Stimulated activated CD8-positive, alpha-beta memory T cell treated with anti-CD3 and anti-CD28 coated beads, Interleukin-12 subunit alpha, Interleukin-12 subunit beta, amount 100 ng/mL, for 1 hour (primary cell): ENCODE measurements at regions not wholly inside any gene's neighbourhood (a gene's known extent, or its start where the extent isn't known, plus 50 kb on each side); places are given as distances from the start of the nearest gene placed in this dataset.

Experiments used
- DNase-seq: peaks from one replicate; pipeline ENCODE4 v3.0.0-alpha.2; 2020; ENCODE audit warnings: low read depth

DNA sequence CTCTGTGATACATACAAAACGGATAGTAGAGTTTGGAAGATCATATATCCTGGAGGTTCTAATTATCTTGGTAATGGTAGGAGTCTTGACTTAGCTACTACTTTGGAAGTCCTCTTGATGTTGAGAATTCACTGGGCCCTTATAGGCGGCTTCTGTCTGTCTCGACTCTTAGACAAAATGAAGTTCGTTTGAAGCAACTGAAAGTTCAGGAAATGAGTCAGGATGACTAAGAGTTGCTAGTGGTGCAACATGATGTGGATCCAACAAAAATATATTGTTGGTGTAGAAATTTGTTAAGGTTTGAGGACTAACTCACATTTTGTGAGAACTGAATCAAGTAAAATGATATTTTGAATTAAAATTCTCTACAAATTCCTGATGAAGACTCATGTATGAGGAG lies 272.7 kb downstream of the AEBP2 start:
- DNase-seq = no peak

GRCh38 chr12:19718401-19718800 lies 279.1 kb downstream of the AEBP2 start:
- DNase-seq = no peak

- DNase-seq = no peak
Observed at GRCh38 chr12:19719672-19720071, 280.4 kb downstream of the AEBP2 start.

DNA sequence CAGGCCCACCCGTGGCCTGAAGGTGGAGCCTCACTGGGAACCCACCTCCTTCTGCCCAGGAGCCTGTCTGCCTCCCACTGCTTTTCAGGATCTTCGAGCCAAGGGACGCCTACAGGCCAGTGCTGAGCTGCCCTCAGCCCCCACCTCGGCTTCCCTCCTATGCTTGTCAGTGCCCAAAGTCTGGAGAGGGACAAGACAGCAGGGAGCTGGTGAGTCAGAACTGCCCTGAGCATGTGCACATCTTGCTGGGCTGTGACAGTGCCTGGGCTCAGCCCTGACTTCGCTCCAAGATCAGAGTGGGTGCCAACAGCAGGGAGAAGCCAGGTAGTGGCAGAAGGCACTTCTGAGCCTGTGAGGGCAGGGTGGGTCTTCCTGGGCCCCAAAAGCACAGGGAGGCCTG lies 286.8 kb downstream of the AEBP2 start:
- no peak for DNase-seq

DNA sequence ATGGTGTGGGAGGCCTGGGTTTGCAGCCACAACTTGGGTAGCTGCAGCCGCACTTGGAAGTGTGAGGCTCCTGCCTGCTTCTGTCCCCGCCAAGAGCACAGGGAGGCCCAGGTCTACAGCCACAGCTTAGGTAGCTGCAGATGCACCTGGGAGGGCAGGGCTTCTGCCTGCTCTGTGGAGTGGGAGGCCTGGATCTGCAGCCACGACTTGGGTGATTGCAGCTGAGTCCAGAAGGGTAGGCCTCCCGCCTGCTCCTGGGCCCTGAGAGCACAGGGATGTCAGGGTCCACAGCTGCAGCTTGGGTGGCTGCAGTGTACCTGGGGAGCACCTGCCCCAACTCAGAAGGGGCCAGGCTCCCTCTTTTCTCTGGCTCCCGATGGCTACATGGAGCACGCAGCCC lies 287.3 kb downstream of the AEBP2 start:
- no peak for DNase-seq

- no peak for DNase-seq
Observed at GRCh38 chr12:19737019-19737418, 297.7 kb downstream of the AEBP2 start.

DNA sequence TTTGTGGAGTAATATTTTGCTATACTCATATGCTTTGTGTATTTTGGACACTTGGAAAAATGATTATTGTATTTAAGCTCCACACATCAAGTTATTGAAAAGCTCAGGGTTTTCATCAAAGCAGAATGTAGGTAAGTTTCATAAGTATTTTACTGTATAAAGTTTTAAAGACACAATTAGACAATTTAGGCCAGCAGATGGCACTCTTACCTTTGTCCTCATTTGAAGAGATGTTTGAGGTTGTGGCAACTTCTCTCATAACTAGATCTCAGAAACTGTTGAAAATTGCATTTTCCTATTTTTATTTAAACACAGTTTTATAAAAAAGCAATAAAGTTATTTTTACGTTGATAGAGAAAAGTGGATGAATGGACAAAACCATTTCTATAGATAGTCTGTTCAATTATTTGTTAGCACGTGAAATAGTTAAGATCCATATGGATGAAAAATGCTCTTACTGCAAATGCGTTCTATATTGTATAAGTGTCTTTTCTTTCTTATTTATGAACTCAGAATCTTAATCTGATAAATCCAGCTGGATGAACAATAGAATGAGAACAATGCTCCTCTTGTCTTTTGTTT lies 300.0 kb downstream of the AEBP2 start:
- DNase-seq = peak; percentile 4

DNA sequence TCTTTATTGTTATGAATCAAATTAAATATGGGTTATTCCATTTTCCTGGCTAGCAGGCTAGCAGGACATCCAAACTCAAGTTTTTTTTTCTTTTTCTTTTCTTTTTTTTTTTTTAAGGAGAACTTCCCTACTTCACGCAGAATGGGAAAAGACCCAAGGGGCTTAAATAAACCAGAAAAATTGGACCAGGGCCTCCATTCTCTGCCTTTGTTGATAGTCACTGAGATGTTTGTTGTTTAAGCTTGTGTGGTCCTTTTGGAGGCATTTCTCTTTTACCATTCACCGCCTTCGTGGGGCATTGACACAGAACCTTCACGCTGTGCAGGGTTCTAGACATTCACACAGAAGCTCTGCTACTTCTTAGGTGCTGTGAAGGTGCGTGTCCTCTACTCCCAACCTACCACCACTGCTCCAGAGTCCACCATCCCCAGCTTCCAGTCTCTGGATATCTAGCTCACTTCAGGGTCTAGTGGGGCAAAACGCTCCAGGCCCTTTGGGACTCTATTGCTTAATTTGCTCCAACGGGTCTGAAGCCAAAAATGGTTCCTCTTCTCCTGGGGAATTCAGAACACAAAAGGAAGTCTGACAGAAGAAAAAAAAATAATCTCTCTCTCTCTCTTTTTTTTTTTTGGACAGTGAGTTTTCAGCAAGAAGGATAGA lies 301.3 kb downstream of the AEBP2 start:
- DNase-seq = no peak

GRCh38 chr12:19741132-19741489 lies 301.8 kb downstream of the AEBP2 start:
- no peak for DNase-seq

DNA sequence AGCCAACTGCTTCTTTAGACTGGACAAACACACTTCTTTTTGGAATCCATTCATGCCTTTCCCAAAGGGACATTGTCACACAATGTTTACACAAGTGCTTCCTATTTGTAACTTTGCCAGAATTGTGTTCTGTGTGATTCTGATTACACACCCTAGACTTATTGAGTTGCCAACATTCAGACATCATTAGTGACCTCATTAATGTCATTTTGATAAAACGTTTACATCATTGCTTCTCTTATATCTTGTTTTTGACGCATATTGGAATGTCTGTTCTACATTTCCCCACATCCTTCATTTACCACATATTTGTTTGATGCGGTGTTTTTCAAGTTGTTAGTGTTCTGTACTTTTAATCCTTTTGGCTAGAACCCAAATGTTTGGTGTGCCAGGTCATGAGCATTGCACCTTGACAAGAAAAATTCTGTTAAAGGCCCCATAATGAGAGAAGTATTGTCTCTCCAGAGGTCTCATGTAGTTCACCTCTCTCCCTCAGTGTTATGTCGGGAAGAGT lies 305.5 kb downstream of the AEBP2 start:
- no peak for DNase-seq

GRCh38 chr12:19746471-19746870 lies 307.2 kb downstream of the AEBP2 start:
- DNase-seq = no peak

- DNase-seq = no peak
Observed at GRCh38 chr12:19749906-19750574, 310.7 kb downstream of the AEBP2 start.

DNA sequence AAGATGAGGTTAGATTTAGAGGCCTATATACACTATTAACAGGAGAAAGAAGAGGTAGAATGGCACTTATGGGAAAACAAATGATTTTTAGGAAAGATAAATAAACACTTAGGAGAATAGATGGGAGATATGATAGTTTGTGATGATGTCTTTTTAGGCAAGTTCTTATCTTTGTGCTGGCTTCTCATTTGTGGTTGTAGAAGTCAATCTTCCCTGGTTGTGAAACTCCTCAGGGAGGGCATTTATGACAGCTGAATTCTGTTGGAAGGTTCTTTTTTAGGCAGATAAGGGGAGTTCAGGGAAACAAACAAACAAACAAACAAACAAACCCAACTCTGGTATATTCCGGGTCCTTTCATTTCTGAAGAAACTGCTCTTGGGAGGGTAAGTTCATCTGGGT lies 311.8 kb downstream of the AEBP2 start:
- DNase-seq = no peak

- DNase-seq = no peak
Observed at GRCh38 chr12:19752712-19753111, 313.4 kb downstream of the AEBP2 start.

- no peak for DNase-seq
Observed at GRCh38 chr12:19755136-19755535, 315.8 kb downstream of the AEBP2 start.

- no peak for DNase-seq
Observed at GRCh38 chr12:19757317-19757877, 318.1 kb downstream of the AEBP2 start.

- no peak for DNase-seq
Observed at GRCh38 chr12:19759227-19759626, 319.9 kb downstream of the AEBP2 start.

DNA sequence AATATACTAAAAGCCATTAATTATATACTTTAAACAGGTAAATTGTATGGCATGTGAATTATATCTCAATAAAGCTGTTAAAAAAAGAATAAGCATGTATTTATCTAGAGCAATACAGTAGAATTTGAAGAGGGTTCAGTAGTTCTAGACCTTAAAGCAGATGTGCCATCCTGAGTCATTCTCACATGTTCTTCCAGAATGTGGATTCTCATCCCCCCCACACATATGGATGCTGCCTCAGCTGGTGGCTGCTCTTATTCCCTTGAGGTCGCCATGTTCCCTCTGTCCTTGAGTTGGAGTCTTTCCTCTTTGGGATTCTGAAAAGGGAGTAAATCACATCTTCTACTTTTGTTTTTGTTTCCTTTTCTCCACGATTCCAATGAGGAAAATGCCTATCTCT lies 321.3 kb downstream of the AEBP2 start:
- DNase-seq = no peak

GRCh38 chr12:19761463-19761862 lies 322.2 kb downstream of the AEBP2 start:
- DNase-seq = no peak

DNA sequence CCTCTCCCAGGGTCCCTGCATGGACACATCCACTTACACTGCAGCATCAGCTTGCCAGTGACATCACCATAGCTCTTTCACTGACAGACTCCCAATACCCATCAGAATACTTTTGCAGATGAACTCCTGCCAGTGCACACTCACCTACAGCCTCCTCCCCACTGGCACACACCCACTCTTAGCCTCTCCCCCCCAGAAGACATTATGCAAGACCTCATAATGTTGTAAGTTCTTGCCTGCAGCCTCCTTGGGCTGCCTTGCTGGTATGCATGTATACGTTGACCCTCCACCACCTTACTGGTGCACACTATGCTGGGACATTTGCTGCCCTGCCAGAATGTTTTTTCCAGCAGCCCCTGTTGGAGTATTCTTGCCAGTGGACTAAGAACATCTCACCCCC lies 324.2 kb downstream of the AEBP2 start:
- no peak for DNase-seq

GRCh38 chr12:19764408-19764807 lies 325.1 kb downstream of the AEBP2 start:
- DNase-seq = no peak

DNA sequence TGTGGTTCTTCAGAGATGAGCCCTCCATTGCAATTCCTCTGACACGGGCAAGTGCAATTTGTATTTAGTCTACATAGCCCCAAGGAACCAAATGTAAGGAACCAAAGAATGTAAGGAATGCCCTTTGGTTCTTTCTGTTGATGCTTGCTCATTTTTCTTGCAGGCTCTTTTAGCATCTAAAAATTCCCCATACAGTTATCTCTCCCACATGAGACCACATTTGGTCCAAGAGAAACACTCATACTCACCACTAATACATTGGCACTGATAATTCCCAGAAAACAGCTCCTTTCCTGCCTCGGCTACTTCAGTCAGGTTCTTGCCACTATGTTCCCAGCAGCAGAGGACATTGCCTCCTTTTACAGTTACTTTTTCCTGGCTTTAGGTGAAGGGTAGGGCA lies 332.6 kb downstream of the AEBP2 start:
- no peak for DNase-seq

- no peak for DNase-seq
Observed at GRCh38 chr12:19772776-19773175, 333.5 kb downstream of the AEBP2 start.
